Skeletal muscle cell (primary cell): ENCODE measurements at regions not wholly inside any gene's neighbourhood (a gene's known extent, or its start where the extent isn't known, plus 50 kb on each side); places are given as distances from the start of the nearest gene placed in this dataset.
"Not testable (repeated sequence)": the region's sequence is repeated elsewhere in the genome, so short reads cannot be mapped to it uniquely, and the experiment has no call there.

Source experiments
- DNase-seq: peaks from one replicate; pipeline ENCODE4 v3.0.0-alpha.2; 2010; ENCODE audit warnings: low read depth
- H3K4me3 ChIP-seq: 2 replicates; pipeline ENCODE4 v1.5.1; 2011; ENCODE audit warnings: low read depth, mild to moderate bottlenecking, control low read depth, low read length, moderate library complexity

DNA sequence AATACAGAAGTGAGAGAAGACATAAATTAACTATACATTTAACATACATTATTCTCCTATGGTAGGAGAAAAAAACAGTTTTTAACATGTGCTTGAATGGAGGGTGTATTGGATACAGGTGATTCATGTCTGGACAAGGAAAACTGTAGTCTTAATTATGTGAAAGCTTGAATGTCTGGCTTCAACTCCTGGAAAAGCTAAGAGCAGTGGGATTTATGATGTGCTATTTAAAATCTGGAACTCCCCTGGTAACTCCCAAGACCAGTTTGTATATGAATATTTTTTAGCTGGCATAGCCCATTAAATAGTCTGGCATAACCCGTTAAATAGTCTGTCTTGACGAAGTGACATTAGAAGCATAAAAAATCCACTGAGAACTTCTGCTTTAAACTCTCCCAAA, 410.0 kb upstream of the PTCHD4 start:
- no peak overlapping the region for H3K4me3 ChIP-seq
- DNase-seq = no peak

- H3K4me3 ChIP-seq = no peak overlapping the region
- DNase-seq = no peak
Observed at GRCh38 chr6:48512390-48512789, 401.4 kb upstream of the PTCHD4 start.

DNA sequence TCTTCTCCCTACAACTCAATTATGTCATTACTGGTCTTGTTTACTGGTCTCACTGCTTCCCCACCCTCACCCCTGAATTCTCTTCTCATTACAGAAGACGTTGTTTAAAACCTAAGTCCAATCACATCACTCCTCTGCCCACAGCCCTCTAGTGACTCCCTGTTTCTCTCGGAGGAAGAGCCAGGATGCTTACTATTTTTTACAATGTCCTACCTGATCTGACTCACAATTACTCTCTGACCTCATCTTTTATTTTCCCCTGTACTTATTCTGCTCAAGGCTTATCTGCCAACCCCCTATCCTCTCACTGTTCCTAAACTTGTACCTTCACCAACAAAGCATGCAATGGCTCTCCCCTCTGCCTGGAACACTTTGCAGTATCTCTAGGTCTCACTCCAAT, 400.4 kb upstream of the PTCHD4 start:
- DNase-seq = no peak

GRCh38 chr6:48505621-48506020, 394.6 kb upstream of the PTCHD4 start:
- no peak overlapping the region for H3K4me3 ChIP-seq
- no peak for DNase-seq

More for the DNA sequence above, 400.4 kb upstream of the PTCHD4 start:
- H3K4me3 ChIP-seq = no peak overlapping the region

- not testable (repeated sequence) for H3K4me3 ChIP-seq, DNase-seq
Observed at GRCh38 chr6:48493432-48493831, 382.4 kb upstream of the PTCHD4 start.

DNA sequence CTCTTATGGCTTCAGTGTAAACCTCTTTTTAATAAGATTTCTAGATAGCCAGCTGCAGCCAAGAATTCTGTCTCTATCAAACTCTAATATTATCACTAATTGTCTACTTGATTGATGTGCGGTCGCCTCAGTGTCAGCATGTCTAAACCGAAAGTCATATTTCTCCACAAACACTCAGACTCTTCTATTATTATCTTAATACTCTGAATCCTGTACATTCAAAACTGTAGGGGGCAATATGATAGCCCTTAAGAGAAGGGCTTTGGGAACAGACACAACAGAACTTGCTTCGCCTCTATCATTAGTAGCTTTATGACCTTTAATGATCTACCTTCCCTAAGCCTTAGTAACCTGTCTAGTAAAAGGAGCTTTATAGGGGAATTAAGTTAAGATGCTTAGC, 379.7 kb upstream of the PTCHD4 start:
- H3K4me3 ChIP-seq = no peak overlapping the region
- DNase-seq = no peak

DNA sequence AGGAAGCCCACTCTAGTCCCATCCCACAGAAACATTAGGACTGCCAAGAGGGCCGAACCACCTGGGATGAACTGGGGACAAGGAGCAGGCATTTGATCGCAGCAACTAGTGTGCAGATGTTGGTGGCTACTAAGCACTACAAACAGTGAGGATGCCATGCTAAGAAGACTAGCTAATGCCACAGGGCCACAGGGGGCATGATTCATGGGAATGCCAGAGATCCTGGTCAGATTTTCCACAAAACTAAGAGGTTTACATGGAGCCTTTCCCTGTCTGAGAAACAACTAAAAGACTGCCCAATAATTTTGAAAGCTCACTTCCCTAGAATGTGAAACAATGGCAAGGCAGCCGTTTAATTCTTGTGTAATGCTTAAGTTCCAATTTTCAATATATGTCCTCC, 375.9 kb upstream of the PTCHD4 start:
- DNase-seq = no peak

DNA sequence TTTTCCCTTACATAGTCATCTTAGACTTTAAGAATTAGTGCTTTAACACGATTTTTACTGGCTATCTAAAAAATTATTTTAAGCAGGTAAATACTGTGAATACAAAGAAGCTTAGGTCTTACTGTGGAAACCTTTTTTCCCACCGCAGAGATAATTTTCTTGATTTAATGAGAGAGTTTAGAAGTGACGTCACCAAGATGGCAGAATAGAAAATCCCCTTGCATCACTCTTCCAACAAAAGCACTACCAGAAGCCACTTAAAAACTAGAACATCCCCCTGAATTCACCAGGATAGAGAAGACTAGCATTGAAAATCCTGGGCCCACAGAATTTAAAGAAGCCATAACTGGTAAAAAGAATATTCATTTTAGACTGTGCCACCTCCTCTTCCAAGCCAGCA, 375.4 kb upstream of the PTCHD4 start:
- DNase-seq = no peak

More for the DNA sequence above, 375.9 kb upstream of the PTCHD4 start:
- H3K4me3 ChIP-seq = no peak overlapping the region

GRCh38 chr6:48476257-48476656, 365.3 kb upstream of the PTCHD4 start:
- DNase-seq = peak; percentile 2
- H3K4me3 ChIP-seq = no peak overlapping the region

More for the DNA sequence above, 375.4 kb upstream of the PTCHD4 start:
- no peak overlapping the region for H3K4me3 ChIP-seq

DNA sequence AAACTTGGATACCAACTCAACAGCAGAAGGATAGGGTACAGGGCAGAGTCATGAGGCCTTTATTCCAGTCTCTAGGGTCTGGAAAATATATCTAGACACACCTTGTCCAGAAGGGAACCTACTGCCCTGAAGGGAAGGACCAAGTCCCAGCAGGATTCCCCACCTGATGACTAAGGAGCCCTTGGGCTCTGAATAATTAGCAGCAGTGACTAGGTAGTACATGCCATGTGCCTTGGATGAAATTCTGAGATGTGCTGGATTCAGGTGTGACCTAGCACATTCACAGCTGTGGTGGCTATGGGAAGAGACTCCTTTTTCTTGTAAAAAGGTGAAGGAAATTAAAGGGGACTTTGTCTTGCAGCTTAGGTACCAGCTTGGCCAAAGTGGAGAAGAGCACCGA, 364.3 kb upstream of the PTCHD4 start:
- H3K4me3 ChIP-seq = no peak overlapping the region
- DNase-seq = no peak

GRCh38 chr6:48474830-48475229, 363.8 kb upstream of the PTCHD4 start:
- no peak overlapping the region for H3K4me3 ChIP-seq
- no peak for DNase-seq

DNA sequence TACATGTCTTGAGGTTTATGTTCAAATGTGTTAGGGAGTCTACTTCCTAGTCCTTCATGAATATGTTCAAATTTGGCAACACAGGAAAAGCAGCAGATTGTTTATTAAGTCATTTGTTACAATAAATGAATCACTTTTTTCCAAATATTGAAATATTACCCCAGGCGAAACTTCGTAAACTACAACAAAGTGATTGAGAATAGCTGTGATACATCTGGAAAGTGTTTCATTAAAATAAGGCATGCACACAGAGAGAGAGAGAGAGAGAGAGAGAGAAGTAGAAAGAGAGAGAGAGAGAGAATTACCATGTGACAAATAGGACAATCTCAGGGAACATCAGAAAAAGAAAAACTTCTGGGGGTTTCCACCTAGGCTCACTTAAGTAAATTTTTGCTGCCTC, 363.1 kb upstream of the PTCHD4 start:
- H3K4me3 ChIP-seq = no peak overlapping the region

DNA sequence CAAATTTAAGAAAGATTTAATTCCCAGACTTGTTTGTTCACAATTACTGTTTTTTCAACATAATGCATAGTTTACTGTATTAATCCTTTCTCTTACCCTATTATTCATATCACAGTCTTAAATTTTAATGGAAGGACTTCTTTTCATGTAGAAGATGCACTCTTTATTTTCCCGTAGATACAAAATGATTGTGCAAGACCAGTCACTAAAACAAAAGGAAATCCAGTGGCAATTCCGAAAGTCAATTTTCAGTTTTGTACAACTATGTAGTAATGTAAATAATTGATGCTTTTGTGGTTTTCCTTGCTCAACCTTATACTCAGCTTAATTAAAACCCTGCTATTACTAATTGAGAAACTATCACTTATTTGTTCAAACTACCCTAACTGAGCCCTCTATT, 361.5 kb upstream of the PTCHD4 start:
- H3K4me3 ChIP-seq = no peak overlapping the region
- no peak for DNase-seq

More for the DNA sequence above, 363.1 kb upstream of the PTCHD4 start:
- DNase-seq = no peak

- H3K4me3 ChIP-seq = no peak overlapping the region
- DNase-seq = no peak
Observed at GRCh38 chr6:48472091-48472490, 361.1 kb upstream of the PTCHD4 start.

DNA sequence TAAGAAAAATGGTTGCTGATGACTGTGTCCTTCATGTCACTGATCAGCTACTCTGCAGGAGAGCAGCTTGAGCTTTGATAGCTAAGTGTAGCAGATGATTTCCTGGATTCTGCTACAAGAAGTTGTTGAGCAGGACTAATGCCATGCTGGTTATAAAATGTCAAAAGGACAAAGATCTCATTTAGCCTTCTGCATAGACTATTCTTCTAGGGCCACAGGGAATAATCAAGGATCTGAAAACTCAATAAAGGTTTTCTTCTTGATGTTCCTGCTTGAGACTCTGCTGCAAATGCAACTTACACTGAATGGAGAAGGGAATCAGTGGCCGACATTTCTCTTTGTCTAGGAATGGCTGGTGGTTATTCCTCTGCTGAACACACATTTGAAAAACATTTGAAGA, 360.3 kb upstream of the PTCHD4 start:
- H3K4me3 ChIP-seq = no peak overlapping the region
- DNase-seq = no peak

GRCh38 chr6:48449002-48449401, 338.0 kb upstream of the PTCHD4 start:
- H3K4me3 ChIP-seq = no peak overlapping the region
- peak; percentile 6 for DNase-seq

DNA sequence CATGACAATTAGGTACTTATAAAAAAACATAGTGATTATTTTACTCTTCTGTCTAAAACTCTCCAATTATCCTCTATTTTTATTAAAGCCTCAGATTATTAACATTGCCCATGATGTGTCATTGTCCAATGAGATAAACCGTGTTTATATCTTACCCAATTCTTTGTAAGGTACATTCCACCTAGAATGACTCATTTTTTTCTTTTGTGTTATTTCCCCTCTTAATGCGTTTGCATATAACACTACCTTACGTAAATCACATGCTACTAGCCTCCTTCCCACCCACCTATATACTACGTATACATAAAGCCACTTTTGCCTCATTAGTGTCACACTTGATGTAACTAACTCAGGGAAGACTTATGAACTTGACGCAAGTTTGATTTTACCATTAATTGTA, 336.3 kb upstream of the PTCHD4 start:
- DNase-seq = no peak
- no peak overlapping the region for H3K4me3 ChIP-seq

DNA sequence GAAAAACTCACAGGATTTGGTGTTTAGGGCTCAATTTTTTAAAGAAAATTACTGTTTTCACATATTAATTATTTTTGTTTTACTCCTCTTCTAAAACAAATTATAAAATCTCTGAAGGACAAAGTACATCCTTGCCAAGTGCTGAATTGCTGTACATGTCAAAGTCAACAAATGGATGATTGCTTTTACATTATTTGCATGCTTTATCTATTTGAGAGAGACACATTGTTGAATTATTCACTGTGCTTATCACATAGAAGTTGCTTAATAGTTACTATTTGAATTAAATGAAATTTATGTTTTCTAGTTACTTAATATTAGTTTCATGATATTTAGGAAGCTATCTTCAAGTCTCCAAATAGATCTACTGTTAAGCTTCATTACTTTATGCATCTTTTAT, 318.6 kb upstream of the PTCHD4 start:
- no peak for DNase-seq
- H3K4me3 ChIP-seq = no peak overlapping the region

GRCh38 chr6:48429021-48429420, 318.0 kb upstream of the PTCHD4 start:
- no peak overlapping the region for H3K4me3 ChIP-seq
- no peak for DNase-seq

DNA sequence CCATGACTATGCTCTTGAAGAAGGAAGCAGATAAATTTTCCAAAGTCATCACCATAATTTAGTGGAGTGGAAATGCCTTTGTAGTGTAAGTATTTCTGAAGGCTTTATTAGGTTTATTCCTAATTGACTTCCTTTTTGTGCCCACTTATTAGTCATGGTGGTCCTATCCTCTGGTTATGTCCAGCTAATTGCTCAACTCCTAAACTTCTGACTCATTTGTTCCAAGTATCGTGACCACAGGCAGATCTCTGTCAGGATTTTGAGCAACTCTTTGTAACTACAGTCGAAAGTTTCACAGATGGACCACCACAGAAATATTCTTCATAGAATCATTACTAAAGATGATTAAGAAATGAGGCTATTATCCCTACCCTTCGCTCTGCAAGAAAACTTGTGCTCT, 315.6 kb upstream of the PTCHD4 start:
- DNase-seq = peak; percentile 91
- H3K4me3 ChIP-seq = no peak overlapping the region

DNA sequence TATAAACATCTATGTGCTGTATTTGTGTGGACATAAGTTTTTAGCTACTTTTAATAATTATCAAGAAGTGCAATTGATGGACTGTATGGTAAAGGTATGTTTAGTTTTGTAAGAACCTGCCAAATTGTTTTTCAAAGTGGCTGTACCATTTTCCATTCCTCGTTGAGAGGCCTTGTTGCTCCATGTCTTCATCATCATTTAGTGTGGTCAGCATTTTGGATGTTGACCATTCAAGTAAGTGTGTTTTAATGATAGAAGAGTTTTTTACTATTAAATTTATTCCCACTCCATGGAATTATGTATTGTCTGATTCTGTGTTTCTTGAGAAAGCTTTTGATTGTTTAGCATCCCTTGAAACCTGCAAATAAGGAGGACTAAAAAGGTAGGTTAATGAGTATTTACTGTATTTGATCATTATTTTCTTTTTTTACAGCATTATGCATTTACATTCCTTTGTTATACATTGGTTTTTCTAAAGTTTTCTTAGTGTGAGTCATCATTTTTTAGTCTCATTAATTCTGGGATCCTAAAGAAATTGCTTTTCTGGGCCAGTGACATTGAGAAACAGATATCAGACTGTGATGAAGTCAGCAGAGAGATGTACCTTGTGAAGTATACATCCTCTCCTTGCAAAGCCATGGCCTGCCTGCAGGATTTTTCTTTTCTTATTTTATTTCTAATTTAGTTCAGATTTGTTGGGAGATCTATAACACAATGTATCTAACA, 312.8 kb upstream of the PTCHD4 start:
- H3K4me3 ChIP-seq = no peak overlapping the region
- DNase-seq = peak; percentile 24

DNA sequence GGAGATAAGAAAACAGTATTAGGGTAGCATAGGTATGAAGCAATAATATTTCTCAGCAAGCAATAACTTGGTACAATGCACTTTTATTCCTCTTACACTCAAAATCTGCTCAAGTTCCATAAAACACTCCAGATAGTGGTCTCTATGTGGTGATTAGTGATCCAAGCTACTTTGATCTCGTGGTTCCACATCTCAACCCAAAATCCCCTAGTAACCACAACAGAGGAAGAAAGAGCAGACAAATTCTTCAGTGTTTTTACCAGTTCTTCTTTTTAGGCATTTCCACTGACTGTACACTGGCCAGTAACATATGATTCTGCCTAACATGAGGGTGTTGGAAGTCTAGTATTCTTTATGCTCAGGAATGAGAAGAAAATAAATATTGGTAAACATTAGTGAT, 309.0 kb upstream of the PTCHD4 start:
- no peak overlapping the region for H3K4me3 ChIP-seq
- no peak for DNase-seq
